Cerebellar cortex (tissue), 1 donor: ENCODE measurements at regions not wholly inside any gene's neighbourhood (a gene's known extent, or its start where the extent isn't known, plus 50 kb on each side); places are given as distances from the start of the nearest gene placed in this dataset.

Experiments
- DNase-seq: peaks from one replicate; pipeline ENCODE4 v3.0.0-alpha.2; 2015; ENCODE audit warnings: low spot score

GRCh38 chr18:1954583-1955312, 616.6 kb downstream of the METTL4 start:
- DNase-seq = no peak

GRCh38 chr18:1958798-1959197, 612.5 kb downstream of the METTL4 start:
- DNase-seq = no peak

- DNase-seq = no peak
Observed at GRCh38 chr18:1965016-1965415, 606.3 kb downstream of the METTL4 start.

DNA sequence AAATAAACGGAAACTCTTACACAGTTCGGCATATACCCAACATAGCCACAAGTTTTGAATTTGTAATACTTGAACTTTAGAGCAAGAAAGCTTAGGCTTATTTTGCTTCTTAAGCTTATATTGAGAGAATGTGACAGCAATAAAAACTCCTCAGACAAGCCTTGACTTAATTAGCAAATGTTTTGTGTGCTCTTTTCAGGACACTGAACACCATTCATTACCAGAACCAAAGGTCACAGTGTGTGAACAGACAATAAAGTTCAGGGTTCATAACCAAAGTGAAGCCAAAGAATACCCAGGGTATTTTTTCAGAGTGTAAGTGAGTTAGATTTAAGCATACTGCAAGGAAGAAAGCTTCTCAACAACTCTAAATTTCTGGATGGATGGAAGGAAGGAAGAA, 605.8 kb downstream of the METTL4 start:
- DNase-seq = no peak

GRCh38 chr18:1968801-1969498, 602.4 kb downstream of the METTL4 start:
- DNase-seq = no peak

DNA sequence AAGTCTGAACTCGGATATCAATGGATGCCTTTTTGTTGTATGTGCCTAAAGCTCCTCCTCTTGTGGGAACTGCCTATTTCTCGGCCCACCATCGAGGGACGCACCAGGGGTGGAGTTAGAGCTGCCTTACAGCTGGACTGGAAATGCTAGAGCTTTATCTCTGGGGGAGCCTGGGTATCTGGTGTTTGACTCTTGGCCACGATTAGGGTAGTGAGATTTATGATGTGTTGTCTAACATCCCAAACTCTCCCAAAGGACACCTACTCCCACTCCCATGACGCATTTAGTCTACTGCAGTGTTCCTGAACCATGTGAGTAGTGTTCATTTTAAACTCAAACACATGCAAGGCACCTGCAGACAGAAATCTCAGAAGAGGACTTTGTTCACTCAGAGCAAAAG, 594.8 kb downstream of the METTL4 start:
- DNase-seq = no peak

- no peak for DNase-seq
Observed at GRCh38 chr18:1982056-1982455, 589.2 kb downstream of the METTL4 start.

GRCh38 chr18:1983746-1984515, 587.4 kb downstream of the METTL4 start:
- no peak for DNase-seq

GRCh38 chr18:1993866-1994265, 577.4 kb downstream of the METTL4 start:
- DNase-seq = no peak

GRCh38 chr18:1994471-1994870, 576.8 kb downstream of the METTL4 start:
- DNase-seq = no peak

DNA sequence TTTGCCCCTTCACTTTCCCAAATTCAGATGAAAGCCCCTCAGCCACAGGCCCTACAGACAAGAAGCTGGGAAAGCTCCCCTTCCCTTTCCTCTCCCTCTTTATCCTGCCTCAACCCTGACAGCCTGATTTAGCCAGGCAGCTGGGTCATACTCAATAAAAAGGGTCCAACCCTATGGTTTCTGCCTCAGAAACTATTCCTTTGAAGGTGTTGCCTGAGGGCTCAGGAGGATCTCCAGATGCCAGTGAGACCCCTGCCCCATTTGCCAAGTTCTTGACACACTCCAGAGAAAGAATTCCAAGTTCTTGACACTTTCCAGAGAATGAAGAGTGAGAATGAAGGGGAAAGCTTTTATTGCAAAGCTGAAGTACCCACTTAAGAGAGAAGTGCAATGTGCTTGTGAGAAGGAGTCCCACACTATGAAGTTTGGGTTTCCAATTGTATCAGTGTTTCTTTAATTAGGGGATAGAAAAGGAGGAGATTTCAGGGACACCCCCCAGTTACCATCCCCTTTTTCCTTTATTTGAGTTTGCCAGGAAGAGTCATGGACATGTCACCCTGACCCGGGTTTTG, 576.2 kb downstream of the METTL4 start:
- no peak for DNase-seq

- DNase-seq = no peak
Observed at GRCh38 chr18:1998121-1998520, 573.2 kb downstream of the METTL4 start.

GRCh38 chr18:1999387-1999786, 571.9 kb downstream of the METTL4 start:
- DNase-seq = no peak

- no peak for DNase-seq
Observed at GRCh38 chr18:2002151-2002550, 569.2 kb downstream of the METTL4 start.

DNA sequence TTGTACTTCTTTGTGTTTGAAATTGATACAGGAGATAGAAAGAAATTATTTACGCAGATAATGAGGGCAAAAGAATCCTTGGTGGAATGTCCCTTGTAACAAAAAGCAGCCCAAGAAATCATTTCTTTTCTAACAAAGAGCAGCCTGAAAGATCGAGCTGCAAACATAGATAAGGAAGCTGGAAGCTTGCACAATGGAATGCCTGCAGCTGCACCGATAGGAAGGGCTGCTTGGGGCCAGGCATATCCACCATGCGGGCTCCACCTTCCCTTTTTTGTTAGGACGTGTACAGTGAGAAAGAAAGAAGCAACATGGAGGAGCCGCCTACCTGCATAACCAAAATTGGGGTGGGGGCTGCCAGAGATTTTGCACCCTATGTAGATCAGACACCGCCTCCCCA, 568.7 kb downstream of the METTL4 start:
- DNase-seq = no peak

DNA sequence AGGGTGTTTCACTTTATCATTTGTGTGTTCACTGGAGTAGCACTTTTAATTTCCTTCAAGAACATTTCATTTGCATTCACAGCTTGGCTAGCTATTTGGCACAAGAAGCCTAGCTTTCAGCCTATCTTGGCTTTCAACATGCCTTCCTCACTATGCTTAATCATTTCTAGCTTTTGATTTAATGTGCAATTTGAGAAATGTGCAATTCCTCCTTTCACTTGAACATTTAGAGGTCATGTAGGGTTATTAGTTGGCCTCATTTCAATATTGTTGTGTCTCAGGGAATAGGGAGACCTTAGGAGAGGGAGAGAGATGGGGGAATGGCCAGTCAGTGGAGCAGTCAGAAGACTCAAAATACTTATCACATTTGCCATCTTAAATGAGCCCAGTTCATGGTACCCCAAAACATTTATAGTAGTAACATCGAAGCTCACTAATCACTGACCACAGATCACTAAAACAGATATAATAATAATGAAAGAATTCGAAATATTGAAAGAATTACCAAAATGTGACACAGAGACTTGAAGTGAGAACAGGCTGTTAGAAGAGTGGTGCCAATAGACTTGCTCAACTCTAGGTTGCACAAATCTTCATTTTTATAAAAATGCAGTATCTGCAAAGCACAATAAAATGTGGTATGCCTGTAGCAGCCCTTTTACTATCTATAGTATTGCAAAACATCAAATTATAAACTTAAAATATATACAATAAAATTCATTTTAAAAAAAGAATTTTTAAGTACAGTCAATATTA, 561.2 kb downstream of the METTL4 start:
- DNase-seq = no peak

DNA sequence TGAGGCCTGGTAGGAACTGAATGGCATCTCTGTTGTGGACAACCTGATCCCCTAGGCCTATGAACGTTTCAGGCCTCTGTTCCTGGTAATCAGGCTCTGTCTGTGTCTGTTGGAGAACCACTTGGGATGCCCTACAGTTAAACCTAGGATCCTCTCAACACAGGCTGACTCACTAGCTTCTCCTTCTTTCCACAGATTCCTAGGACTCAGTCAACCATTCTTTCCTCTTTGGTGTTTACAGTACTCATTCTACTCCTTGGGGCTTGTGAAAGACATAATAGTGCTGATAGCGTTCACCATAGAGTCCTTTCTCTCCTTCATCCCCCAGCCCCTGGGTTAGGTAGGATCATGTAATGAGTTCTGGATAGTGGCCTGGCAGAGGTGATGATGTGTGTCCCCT, 544.3 kb downstream of the METTL4 start:
- DNase-seq = no peak

DNA sequence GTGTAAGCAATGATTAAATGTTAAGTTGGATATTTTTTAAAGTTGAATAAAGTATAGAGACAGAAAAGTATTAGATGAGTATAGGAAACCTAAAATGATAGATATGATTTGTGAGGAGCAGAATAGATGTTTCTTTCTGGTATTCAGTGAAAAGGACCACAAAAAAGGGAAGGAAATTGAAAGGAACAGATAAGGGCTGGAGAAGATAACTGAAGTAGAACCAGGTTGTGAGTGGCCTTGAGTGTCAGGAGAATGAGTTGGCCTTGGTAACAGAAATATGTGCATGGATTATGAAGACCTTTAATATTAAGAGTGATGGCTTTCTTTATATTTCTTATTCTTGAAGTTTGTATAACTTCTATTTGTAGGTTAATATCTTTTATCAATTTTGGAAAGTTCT, 543.5 kb downstream of the METTL4 start:
- DNase-seq = no peak

DNA sequence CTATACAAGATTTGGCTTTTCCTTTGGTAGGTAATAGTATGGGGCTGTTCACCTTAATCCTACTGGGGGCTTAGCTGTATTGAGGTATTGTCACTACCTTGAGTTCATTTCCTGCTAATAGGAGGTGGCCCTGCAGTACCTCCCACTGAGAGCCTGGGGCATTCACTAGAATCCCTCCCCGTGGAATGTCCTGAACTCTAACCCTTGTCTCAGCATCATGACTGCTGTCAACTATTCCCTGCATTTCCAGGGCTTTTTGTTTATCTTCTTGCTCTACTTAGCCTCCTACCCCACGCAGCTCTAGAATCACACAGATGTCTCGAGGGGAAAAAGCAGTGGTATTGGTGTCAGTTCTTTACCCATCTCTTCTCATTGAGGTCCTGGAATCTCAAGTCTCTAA, 542.3 kb downstream of the METTL4 start:
- DNase-seq = no peak

DNA sequence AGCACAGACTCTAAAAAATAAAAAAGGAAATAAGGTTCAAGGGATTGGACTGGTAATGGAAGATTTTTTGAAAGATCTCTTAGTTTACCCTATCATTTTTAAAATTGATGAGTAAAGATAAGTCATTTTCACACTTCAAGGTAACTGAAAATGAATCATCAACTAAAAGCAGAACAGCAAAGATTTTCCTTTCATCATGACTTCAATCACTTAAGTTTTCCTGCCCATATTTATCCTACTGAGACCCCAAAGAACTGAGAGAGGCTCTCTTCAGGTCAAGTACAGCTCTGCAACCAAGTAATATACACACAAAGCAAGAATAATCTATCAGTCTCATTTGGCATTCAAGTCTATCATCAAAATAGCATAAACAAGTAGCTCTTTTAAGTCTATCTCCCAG, 540.7 kb downstream of the METTL4 start:
- DNase-seq = no peak

DNA sequence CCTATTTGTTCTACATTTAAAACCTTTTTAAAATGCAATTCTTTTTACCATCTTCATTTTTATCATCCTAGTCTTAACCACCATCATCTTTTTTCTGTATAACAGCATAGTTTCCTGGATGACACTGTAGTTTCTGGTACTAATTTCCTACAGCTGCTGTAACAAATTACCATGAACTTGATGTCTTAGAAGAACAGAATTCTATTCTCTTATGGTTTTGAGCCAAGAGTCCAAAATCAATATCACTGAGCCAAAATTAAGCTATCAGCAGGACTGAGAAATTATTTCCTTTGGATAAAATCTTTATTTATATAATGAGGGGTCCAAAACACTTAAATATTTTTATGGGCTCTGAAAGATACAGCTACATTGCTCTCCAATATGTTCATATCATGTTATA, 539.3 kb downstream of the METTL4 start:
- no peak for DNase-seq

GRCh38 chr18:2035056-2035455, 536.2 kb downstream of the METTL4 start:
- DNase-seq = no peak
